NT2/D1 (cell line): ENCODE measurements at regions not wholly inside any gene's neighbourhood (a gene's known extent, or its start where the extent isn't known, plus 50 kb on each side); places are given as distances from the start of the nearest gene placed in this dataset.

Source experiments
- SUZ12 ChIP-seq: IDR thresholded peaks from 2 replicates; pipeline ENCODE4 v1.6.1; 2011; ENCODE audit not compliant: insufficient read length, insufficient read depth; ENCODE audit errors: extremely low read depth
- YY1 ChIP-seq: IDR thresholded peaks from 2 replicates; pipeline ENCODE4 v1.6.1; 2011; ENCODE audit not compliant: insufficient read length, insufficient read depth
- ZNF274 ChIP-seq: IDR thresholded peaks from 2 replicates; pipeline ENCODE4 v1.6.1; 2011; ENCODE audit warnings: mild to moderate bottlenecking, low read depth, low read length

- TF ChIP-seq SUZ12 (no peak), YY1 (no peak), ZNF274 (no peak)
Measured at GRCh38 chr1:234871710-234872271, 256.8 kb downstream of the TOMM20 start.
